Uterus (tissue), 2 donors: ENCODE measurements at regions not wholly inside any gene's neighbourhood (a gene's known extent, or its start where the extent isn't known, plus 50 kb on each side); places are given as distances from the start of the nearest gene placed in this dataset.

Experiments
- POLR2A ChIP-seq, 2 donors: fragments of 450-650 bp; IDR thresholded peaks; one replicate each; pipeline ENCODE4 v1.6.1; 2016; ENCODE audit warnings: antibody characterized with exemption in 2 of 2, mild to moderate bottlenecking in 1 of 2, moderate library complexity in 1 of 2
- TF ChIP-seq, protein P1 (sequence below), 4 experiments: fragments of 200-600 bp in 2 of 4; fragments of 450-650 bp in 2 of 4; sonication (generic) in 2 of 4; IDR thresholded peaks; one replicate each; pipeline ENCODE4 v1.5.1; 2016 to 2019; ENCODE audit warnings: antibody characterized with exemption in 4 of 4, mild to moderate bottlenecking in 2 of 4, moderate library complexity in 1 of 4

DNA sequence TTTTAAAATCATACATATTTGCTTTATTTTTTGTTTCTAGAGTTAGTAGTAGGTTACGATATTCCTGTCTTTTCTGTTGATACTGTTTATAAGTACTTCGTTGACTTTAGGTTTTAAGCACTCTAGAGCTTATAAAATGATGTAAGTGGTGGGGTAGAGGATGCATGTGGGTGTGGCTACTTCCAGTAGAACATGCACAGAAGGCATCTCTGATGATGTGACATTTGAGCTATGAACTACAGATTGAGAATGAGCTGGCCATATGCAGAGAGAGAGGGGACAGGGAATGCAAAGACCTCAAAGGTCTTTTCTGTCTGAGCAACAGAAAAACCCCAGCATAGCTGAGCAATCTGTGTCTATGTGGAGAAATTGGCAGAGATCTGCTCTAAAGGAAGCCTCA, 233.9 kb upstream of the STAC start:
- TF ChIP-seq, protein P1, sequence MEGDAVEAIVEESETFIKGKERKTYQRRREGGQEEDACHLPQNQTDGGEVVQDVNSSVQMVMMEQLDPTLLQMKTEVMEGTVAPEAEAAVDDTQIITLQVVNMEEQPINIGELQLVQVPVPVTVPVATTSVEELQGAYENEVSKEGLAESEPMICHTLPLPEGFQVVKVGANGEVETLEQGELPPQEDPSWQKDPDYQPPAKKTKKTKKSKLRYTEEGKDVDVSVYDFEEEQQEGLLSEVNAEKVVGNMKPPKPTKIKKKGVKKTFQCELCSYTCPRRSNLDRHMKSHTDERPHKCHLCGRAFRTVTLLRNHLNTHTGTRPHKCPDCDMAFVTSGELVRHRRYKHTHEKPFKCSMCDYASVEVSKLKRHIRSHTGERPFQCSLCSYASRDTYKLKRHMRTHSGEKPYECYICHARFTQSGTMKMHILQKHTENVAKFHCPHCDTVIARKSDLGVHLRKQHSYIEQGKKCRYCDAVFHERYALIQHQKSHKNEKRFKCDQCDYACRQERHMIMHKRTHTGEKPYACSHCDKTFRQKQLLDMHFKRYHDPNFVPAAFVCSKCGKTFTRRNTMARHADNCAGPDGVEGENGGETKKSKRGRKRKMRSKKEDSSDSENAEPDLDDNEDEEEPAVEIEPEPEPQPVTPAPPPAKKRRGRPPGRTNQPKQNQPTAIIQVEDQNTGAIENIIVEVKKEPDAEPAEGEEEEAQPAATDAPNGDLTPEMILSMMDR (IDR thresholded peaks at IDR 0.05), result no peak
- TF ChIP-seq POLR2A (IDR thresholded peaks at IDR 0.05), result no peak
